Fibroblast of skin of abdomen (primary cell): ENCODE measurements at regions not wholly inside any gene's neighbourhood (a gene's known extent, or its start where the extent isn't known, plus 50 kb on each side); places are given as distances from the start of the nearest gene placed in this dataset.

Experiments
- DNase-seq: peaks from one replicate; pipeline ENCODE4 v3.0.0-alpha.2; 2013

DNA sequence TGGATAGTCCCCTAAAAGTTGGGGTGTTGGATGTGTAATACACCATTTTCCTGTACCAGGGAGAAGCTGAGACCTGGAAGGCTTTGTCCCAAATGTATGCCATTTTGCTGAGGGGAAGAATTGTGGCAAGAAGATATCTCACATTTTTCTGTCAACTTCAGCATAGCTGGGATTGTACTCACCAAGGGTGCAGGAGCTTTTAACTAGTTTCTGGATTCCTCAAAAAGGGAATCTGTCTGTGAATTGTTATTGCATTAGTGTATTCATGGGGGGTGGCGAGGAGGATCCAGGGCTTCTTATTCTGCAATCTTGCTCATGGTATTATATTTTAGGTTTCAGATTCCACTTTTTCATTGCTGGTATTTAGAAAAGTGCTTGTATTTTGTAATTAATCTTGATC, 208.2 kb upstream of the MYOCD start:
- DNase-seq = peak; percentile 86

DNA sequence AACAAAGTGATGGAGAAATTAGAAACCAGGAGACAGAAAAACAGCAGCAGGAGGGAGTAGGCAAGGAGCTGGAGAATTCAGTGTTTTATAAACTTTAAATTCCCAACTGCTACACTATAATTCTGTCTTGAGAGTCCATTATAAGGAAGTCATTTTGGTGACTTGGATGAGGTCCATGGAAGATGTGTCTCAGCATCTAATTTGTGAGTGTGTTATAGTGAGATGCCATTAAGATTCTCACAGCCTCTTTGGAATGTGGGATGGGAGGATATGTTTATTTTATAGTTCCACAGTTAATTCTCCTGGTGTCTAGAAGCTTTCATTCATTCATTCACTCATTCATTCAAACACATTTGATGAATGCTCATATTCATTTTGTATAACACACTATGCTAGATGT, 206.0 kb upstream of the MYOCD start:
- DNase-seq = peak; percentile 54

DNA sequence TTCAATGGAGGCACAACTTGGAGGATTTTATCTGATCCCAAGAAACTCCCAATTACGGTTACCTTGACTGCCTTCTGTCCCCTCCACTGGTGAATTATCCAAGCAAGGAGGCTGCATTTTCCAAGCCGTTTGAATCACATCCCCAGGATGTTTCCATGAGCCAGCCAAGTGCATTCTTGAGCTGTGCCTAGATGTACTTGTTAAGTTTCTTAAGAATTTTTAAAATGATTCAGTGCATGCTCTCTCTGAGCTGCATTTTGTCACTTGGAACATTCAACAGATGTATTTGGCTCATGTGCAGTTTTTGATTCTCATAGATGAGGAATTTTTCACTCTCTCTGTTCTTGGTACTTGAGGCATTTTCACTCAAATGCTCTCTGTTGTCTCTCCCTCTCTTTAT, 202.6 kb upstream of the MYOCD start:
- peak; percentile 85 for DNase-seq

DNA sequence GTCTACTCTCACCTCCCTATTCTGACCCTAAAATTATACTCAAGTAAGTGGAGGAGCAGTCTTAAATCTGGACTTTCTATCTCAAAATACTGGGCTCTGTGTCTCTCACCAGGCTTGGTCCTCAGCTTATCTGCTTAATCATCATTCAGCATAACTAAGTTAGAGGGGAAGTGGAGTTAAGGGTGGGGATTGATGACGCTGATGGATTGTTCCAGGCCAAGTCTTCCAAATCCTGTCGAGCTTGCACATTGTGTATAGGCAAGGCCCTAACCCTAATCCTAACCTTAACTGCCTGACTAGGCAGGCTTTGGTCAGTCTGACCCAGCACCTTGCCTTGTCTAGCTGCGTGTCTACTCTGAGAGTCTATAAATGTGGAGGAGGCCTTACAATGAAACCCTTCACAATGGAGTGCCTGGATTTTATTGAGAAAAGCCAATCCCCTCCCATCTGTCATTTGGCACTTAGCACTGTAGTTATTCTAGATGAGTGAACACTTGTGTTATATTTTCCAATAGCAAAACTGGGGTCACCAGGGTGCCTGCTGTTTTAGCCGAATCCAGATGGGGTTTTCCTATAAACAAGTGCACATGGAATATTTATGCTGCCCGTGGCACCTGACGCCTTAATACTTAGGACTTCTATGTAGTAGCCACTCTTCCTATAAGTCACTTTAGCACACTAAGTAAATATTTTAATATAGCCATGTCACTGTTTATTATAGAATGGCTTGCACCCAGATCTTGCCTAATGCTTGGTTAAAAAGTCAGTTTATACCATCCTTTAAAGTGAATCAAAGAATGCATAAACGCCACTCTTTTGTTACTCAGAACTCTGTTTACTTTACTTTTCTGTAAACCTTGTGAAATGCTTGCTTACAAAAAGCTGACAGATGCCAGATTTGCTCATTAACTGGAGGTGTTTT, 193.2 kb upstream of the MYOCD start:
- peak; percentile 3 for DNase-seq

DNA sequence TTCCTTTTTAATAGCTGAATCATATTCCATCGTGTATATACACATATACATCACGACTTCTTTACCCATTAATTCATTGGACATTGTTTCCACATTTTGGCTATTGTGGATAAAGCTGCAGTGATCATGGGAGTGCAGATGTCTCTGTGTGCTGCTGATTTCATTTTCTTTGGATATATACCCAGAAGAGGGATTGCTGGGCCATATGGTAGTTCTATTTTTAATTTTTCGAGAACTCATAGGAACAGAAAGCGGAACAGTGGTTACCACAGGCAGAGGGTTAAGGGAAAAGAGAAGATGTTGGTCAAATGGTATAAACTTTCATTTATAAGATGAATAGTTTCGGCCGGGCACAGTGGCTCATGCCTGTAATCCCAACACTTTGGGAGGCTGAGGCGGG, 187.4 kb upstream of the MYOCD start:
- DNase-seq = no peak

DNA sequence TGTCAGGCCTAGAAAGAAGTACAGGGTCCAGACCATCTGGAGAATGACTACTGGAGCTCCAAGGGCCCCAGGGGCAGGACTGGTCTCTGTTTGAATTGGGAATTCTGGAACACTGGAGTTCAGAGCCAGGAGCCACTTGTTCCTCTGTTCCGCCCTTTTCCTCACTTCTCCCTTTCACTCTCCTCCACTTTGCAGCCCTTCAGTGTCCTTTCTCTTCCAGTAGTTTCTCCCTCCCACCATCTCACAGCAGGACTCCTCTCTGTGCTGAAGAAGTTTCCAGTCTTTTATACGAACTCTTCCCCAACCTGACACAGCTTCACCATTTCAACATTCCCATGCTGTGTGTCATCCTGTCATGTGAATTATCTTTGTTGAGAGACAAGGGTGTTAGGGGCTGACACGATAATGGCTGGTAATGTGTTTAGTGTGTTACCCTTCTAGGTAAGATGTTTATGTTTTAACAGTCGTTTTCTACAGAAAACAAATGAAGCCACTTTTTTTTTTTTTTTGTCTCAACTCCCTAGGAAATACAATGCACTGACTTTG, 180.3 kb upstream of the MYOCD start:
- peak; percentile 37 for DNase-seq

DNA sequence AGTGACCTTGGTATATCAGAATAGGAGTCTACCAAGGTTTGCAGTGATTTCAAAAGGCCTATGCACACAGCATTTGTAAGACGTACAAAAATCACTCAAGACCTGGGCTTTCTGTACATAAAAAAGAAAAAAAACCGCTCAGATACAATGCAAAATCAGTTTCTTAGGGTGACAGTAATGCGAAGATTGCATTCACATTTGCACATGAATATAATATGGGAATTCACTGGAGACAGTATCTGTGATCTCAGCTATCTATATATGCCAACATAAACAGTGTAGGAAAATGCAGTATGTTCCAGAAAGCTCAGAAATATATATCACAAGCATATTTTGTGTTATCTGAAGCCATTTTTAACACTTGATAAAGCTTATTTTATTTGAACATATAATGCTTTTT, 176.4 kb upstream of the MYOCD start:
- DNase-seq = no peak

DNA sequence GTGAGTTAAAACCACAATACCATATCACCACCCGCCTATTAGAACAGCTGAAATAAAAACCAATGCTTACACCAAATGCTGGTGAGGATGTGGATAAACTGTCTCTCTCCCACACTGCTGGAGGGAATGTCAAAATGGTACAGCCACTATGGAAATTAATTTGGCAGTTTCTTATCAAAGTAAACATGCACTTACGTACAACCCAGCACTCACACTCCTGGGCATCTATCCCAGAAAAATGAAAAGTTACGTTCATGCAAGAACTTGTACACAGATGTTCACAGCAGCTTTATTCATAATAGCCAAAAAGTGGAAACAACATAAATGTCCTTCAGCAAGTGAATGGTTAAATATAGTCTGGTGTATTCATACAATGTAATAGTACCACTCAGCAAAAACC, 173.2 kb upstream of the MYOCD start:
- no peak for DNase-seq

DNA sequence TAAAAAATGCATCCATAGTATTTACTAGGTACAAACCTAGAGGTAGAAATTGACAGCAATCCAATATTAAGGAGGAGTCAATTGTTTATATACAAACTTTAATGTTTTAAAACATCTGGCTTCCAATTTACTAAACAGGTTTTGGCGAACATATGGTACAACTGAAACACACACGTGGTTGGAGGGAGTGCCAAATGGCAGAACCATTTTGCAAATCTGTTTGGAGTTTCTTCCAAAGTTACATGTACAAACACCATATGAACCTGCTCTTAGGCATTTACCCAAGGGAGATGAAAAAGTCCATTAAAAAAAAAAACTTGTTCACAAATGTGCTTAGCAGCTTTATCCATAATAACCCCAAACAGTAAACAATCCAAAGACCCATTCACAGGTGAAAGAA, 159.8 kb upstream of the MYOCD start:
- DNase-seq = no peak

DNA sequence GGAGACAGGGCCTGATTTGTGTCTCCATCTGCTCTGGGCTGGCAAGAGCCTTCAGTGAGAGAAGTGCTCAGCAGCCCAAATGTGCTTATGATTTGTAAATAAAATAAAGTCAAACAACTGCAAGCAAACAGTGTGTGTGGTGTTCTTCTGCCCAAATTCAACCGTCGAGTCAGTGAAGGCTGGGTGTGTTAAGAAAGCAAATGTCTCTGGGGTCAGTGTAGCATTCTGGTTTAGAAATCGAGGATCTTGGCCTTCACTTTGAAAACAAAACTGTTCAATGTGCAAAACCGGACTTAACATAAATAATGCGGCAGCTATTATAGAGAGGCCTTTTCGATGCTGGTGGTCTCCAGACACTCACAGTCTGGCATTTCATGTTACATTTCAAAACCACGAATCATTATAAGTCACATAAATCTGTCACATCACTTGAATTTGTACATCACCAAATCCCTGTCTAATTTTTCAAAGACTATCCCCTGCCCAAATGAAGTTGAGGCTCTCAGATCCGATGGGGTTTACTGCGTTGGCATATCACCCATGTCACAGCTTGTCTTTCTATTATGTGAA, 158.6 kb upstream of the MYOCD start:
- peak; percentile 67 for DNase-seq

DNA sequence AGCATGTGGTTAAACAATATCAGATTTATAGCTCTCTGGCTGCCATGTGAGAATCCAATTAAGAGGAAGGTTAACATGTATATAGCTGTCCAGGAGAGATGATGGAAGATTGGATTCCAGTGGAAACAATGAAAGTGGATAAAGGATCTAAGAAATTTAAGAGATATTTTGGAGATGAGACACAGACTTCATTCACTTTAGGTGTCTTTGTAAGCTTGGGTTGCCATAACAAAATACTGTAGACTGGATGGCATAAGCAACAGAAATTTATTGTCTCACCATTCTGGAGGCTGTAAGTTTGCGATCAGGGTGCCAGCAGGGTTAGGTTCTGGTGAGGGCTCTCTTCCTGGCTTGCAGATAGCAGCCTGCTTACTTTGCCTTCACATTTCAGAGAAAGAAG, 155.9 kb upstream of the MYOCD start:
- peak; percentile 80 for DNase-seq

DNA sequence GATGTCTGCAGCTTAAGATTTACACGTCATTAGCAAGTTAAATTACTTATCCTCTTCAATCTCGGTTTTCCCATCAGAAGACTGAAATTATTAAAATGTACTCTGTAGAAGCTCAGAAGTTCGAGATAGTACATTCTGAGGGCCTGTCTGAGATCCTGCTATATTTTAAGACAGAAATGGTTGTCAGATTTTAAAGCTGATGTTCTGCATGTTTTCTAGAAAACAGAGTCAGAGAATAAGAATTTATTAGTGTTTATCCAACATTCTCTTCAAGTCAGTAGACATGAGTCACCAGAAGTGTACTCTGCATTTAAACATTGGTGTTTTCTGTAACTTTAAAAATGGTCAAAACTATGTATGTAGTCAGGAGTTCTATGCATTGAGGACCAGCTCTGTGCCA, 155.2 kb upstream of the MYOCD start:
- DNase-seq = peak; percentile 72

DNA sequence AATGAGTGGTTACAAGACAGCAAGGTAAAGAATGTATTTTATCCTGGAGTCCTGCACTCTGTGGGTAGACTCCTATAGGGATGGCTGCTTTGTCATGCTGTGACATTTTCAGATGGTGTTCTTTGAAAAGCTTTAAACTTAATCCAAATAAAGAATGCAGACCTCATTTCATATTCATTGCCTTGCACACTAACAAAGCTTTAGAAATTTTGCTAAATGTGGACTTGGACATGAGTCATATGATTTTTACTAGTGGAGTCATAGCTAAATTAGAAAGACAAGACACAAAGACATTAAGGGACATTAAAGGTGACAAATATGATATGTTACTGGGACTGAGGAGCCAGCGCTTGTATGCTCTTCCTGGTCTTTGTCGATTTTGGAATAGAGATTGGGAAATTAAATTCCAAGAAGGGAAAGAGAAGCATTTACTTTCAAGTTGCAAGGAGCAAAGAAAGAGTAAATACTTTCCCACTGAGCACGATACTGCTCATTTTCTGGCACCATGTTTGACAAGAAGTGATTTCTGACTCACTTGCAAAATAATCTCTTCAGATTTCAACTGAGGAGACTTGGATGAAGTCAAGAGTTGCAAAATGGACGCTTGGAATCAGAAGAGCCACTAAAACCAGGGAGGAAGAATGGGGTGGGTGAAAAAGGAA, 152.9 kb upstream of the MYOCD start:
- DNase-seq = peak; percentile 57

DNA sequence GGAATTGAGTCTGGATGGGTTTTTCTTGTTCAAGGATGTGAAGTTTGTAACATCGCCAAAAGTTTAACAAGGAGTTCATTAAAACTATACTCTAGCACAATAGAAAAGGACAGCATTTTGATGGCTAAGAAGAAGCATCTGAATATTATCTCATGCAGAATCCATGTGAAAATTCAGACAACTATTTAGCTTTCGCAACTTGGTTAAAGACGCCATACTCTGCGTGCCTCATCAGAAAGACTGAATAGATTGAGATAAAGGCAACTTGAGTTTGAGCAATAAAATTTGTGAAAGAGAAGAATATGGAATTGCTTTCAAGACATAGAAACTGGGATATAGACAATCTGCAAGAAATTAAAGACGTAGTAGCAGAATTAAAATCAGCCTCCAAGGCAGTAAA, 151.1 kb upstream of the MYOCD start:
- DNase-seq = no peak

DNA sequence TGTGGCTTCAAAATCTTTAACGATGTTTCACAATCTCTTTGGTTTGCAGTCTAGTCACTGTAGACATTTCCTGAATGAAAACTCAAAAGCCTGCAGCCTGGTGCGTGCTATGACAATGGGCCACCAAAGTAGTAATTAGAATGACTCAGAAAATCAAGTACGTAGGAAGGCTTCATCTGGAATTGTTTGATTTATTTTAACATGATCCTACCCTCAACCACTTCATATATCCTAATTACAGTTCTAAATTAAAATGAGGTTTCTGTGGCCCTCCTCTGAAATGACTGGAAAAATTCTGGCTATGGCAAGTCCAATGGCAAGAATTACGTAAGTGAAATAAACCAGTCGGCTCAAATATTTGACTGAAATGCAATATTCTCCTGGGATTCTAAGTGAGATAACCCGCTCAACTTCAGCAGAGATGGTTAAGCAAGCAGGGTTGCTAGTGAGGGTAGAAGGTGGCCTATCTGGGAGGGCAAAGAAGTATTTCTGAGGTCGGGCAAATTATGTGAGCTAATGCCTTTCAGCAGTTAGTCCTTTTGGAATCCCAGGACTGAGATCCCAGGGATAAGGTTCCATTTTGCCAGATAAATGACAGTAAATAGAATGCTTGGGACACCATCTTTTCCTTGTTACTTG, 145.6 kb upstream of the MYOCD start:
- peak; percentile 94 for DNase-seq

DNA sequence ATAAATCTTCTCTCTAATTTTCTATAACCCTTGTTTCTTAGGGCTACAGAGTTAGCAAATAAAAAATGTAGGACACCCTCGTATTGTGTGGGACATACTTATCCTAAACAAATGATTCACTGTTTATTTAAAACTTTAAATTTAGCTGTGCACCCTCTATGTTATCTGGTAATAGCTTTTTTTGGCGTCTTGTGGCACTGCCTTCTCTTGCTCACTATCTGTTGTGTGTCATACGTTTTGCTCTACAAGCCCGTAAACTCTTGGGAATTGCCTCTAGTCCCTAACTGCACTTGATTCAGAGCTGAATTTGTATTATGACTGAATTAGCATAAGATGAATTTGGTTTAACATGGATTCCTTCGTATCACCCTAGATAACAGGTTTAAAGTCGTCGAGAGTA, 144.3 kb upstream of the MYOCD start:
- no peak for DNase-seq

DNA sequence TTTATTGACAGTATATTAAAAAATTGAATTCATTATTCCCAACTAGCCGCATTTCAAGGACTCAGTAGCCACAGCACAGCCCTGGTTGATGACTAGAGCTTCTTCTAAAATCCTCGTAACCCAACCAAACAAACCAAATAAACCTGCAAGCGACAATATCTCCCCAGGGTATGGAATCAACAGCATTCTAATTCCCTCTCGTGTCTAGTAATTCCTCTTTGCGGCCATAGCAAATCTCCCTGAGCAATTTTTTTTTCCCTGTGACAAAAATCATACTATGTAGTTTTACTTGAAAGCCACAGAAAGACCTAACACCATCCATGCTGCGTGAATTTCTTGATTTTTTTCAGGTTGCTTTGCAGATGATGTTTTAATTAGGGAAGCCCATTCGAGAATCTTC, 143.4 kb upstream of the MYOCD start:
- no peak for DNase-seq

DNA sequence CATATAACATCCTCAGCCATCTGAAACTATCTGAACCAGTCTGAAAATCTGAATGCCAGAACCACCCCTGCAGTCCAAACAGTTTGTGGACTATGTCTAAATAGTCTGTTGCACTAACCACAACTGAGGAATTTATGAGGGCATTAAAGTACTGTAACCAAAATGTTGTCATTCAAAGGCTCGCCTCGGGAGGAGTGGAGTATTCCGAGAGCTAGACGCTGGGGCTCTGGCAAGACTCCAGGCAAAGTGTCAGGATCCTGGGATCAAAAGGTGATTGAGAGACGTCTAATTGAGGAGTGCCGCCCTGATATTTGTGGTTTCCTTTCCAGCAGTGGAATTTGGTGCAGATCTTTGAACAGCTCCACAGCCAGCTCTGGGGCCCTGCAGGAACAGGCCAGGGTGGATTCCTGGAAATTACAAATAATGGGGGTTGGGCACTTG, 142.9 kb upstream of the MYOCD start:
- DNase-seq = peak; percentile 98

DNA sequence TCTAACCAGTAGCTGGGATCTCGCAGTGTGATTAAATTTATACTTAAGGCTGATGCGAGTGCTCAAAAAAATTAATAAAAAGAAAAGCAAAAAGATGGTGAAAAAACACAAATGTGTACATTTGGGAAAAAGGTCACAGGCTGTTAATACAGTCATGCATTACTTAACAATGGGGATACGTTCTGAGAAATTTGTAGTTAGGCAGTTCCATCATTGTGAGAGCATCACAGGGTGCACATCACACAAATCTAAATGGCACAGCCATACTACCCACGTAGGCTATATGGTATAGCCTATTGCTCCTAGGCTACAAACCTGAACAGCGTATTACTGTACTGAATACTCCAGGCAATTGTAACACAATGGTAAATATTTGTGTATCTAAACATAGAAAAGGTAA, 142.4 kb upstream of the MYOCD start:
- DNase-seq = no peak

DNA sequence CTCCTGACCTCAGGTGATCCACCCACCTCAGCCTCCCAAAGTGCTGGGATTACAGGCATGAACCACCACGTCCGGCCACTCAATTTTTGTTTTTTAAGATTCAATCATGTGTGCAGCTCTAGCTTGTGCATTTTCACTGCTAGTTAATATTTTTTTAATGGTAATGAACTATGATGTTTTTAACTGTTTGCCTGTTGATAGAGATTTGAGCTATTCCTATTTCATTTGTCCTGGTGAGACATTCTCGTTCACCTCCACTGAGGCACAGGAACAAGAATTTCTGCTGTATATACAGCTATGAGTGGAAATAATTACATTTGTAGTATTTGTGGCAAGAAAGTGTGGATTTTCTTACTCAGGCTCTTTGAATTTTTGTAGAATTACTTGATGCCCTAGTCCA, 137.7 kb upstream of the MYOCD start:
- DNase-seq = no peak

DNA sequence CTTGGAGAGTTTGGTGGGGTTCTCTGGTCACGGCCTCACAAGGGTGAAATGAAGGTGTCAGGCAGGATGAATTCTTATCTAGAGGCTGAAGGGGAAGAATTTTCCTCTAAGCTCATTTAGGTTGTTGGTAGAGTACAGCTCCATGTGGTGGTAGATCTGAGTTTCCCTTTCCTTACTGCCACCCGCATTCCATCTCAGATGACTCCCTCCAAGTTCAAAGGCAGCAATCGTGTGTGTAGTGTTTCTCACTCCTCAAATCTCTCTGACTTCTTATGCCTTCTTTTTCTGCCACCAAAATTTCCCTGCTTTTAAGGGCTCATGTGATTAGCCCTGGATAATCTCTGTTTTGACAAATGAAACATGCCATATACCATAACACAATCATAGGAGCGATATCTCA, 135.5 kb upstream of the MYOCD start:
- DNase-seq = no peak

DNA sequence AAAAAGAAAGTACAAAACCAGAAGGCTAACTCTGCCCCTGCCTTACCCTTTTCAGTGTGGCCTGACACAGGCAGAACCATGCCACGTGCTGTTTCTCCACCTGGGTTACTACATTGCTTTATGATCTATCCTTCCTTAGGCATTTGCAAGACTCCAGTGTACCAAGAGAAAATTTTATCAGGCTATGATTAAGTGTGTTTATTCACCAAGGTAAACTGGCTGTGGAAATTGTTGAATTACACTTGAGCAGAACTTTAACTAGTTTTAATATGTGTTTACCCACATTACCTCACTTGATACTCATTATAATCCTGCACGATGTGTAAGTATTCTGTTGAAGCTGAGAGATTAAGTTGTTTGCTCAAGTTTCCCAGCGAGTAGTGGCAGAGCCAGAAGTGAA, 129.7 kb upstream of the MYOCD start:
- no peak for DNase-seq

DNA sequence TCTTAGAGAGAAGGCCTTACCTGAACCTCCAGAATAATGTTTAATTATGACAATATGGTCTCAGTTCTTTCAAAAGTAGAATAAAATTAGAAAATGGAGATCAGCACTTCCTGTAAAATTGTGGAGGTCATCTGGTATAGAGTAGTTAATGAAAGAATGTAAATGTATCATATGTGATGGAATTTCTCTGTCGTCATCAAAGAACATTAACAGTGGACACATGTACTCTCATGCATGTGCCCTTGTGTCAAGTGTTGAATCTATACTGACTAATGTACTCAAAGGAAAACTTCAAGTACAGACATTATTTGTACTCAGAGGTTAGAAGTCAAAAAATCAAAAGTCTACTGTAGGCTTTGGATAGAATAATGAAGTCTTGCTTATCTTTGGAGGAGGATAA, 129.2 kb upstream of the MYOCD start:
- DNase-seq = peak; percentile 81
